Right cardiac atrium (tissue), 5 donors: ENCODE measurements at regions not wholly inside any gene's neighbourhood (a gene's known extent, or its start where the extent isn't known, plus 50 kb on each side); places are given as distances from the start of the nearest gene placed in this dataset.
"Not testable (repeated sequence)": the region's sequence is repeated elsewhere in the genome, so short reads cannot be mapped to it uniquely, and the experiment has no call there.

Source experiments
- ATAC-seq, 2 donors: fragments of 200-7000 bp; cut with Tn5 transposase; one replicate each; pipeline versions ENCODE4 v1.8.0 to v1.9.1; 2020; ENCODE audit warnings: moderate library complexity in 2 of 2, mild to moderate bottlenecking in 1 of 2
- DNase-seq, 3 donors: peaks; one replicate each; pipeline ENCODE4 v3.0.0-alpha.2; 2020
- H3K27ac ChIP-seq: one replicate; pipeline ENCODE4 v1.5.1; 2013; ENCODE audit warnings: mild to moderate bottlenecking, low read length, control low read depth, moderate library complexity
- H3K27me3 ChIP-seq: one replicate; pipeline ENCODE4 v1.6.1; 2013; ENCODE audit not compliant: control insufficient read depth, insufficient read depth
- H3K4me1 ChIP-seq: one replicate; pipeline ENCODE4 v1.6.1; 2013; ENCODE audit warnings: low read length; ENCODE audit not compliant: control insufficient read depth, insufficient read depth
- H3K4me3 ChIP-seq: one replicate; pipeline ENCODE4 v1.5.1; 2013; ENCODE audit warnings: low read length, control low read depth
- H3K9me3 ChIP-seq: one replicate; pipeline ENCODE4 v1.6.1; 2013; ENCODE audit warnings: low read length; ENCODE audit not compliant: control insufficient read depth
- WGBS: extraction: QIAGEN DNeasy Blood & Tissue Kit; methylation state at CpG from one replicate; pipeline ENCODE4 v1.1.7; 2013; 5-methylcytosine and 5-hydroxymethylcytosine counted together
- intact Hi-C, 4 donors: fragments of 100-400 bp; cut with DNase I; formaldehyde crosslinking; loops; one replicate each; pipeline versions ENCODE4 v1.11.0 to v1.14.0; 2022 to 2023
- donor health status: healthy with polysubstance abuse.
- donor health status: DM: no; HTN: yes; CAD: no.
- donor health status: DM: no; HTN: no; CAD: no.
- donor health status: DM: no; HTN: yes; CAD: no; lungs with severe emphysema.
- donor health status: DM: yes; HTN: yes; CAD: no.

DNA sequence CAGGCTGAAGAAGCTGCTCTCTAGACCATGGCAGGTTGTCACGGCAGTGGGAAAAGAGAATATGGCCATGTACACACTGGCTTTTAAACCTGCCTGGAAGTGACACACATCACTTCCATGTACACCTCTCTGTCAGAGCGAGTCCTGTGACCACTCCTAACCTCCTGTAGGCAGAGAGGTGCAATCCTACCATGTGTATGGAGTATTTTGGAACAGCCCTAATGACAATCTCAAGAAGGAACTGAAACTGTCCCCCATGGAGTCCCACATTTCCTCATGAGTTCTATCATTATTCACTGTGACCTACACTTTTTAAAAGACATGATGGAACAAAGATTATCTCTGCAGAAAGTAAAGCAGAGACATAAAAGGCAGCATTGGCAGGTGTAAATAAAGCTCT, 153.4 kb upstream of the PFN2 start:
- DNase-seq, result no peak
- Histone ChIP-seq H3K9me3 (peaks cover 2% of the 10 kb centered on the region), H3K27me3 (no peaks in the 10 kb centered on the region), H3K4me1 (no peaks in the 10 kb centered on the region), H3K4me3 (no peak overlapping the region), H3K27ac (no peak overlapping the region)
- no peak for ATAC-seq
- WGBS, result 92% methylated on average over 2 of the region's 2 CpGs
- intact Hi-C loops, result no loop called here

DNA sequence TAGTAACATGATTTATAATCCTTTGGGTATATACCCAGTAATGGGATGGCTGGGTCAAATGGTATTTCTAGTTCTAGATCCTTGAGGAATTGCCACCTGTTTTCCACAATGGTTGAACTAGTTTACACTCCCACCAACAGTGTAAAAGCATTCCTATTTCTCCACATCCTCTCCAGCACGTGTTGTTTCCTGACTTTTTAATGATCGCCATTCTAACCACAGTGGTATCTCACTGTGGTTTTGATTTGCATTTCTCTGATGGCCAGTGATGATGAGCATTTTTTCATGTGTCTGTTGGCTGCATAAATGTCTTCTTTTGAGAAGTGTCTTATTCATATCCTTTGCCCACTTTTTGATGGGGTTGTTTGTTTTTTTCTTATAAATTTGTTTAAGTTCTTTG, 152.6 kb upstream of the PFN2 start:
- H3K9me3 ChIP-seq, H3K27me3 ChIP-seq, H3K4me3 ChIP-seq, H3K4me1 ChIP-seq, intact Hi-C loops, DNase-seq, H3K27ac ChIP-seq, ATAC-seq: not testable (repeated sequence)
- WGBS, result 71% methylated on average over 2 of the region's 2 CpGs

- no peak overlapping the region for H3K27ac ChIP-seq
- H3K27me3 ChIP-seq, result no peaks in the 10 kb centered on the region
- no peak overlapping the region for H3K4me3 ChIP-seq
- ATAC-seq (no peak), DNase-seq (no peak)
- H3K4me1 ChIP-seq, result no peaks in the 10 kb centered on the region
- WGBS, result 81% methylated on average over 1 of the region's 1 CpG
- peaks cover 2% of the 10 kb centered on the region for H3K9me3 ChIP-seq
- intact Hi-C loops, result no loop called here
Measured at GRCh38 chr3:150118219-150118618, 147.5 kb upstream of the PFN2 start.

DNA sequence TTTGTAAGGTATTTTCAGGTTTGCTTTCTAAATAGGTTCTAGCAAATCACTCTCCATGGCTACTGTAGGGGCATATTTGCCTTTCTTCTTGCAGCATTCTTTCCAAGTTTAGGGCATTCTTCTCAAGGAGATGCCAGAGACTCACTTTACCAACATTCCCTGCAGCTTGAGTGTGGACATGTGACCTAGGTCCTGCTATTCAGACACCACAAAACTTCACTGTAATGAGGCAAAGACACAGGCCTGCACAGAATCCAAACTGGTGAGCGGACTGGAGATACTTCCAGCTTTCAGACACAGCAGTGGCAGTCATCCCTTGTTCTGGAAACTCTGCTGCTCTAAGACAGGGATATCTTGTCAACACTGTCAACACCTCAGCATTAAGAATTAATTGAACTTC, 146.4 kb upstream of the PFN2 start:
- DNase-seq (no peak), ATAC-seq (no peak)
- Histone ChIP-seq H3K27ac (no peak overlapping the region), H3K9me3 (no peaks in the 10 kb centered on the region), H3K4me3 (no peak overlapping the region), H3K27me3 (no peaks in the 10 kb centered on the region), H3K4me1 (no peaks in the 10 kb centered on the region)
- intact Hi-C loops, result no loop called here
- 91% methylated on average over 1 of the region's 1 CpG for WGBS

DNA sequence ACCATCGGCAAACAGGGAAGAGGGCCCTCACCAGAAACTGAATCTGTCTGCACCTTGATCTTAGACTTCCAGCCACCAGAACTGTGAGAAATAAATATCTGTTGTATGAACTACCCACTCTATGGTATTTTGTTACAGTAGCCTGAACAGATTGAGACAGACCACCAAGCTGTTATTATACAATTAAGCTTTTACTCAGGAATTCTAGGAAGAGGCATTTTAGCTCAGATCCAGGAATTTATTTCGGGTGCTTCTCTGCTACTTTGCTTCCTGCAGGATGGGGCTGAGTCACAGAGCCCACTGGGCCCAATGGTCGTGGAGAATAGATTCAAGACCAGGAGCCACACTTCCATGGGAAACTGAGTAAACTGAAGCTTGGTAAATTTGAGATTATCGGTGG, 145.5 kb upstream of the PFN2 start:
- no peak overlapping the region for H3K27ac ChIP-seq
- no peaks in the 10 kb centered on the region for H3K4me1 ChIP-seq
- 62% methylated on average over 4 of the region's 4 CpGs for WGBS
- DNase-seq (no peak), ATAC-seq (no peak)
- intact Hi-C loops, result no loop called here
- H3K9me3 ChIP-seq, result no peaks in the 10 kb centered on the region
- no peaks in the 10 kb centered on the region for H3K27me3 ChIP-seq
- H3K4me3 ChIP-seq, result no peak overlapping the region

GRCh38 chr3:150114873-150115540, 144.3 kb upstream of the PFN2 start:
- WGBS, result 70% methylated on average over 3 of the region's 3 CpGs
- Histone ChIP-seq H3K9me3 (no peaks in the 10 kb centered on the region), H3K4me3 (no peak overlapping the region), H3K27me3 (no peaks in the 10 kb centered on the region), H3K4me1 (no peaks in the 10 kb centered on the region), H3K27ac (no peak overlapping the region)
- DNase-seq (no peak), ATAC-seq (no peak)
- intact Hi-C loops, result no loop called here

DNA sequence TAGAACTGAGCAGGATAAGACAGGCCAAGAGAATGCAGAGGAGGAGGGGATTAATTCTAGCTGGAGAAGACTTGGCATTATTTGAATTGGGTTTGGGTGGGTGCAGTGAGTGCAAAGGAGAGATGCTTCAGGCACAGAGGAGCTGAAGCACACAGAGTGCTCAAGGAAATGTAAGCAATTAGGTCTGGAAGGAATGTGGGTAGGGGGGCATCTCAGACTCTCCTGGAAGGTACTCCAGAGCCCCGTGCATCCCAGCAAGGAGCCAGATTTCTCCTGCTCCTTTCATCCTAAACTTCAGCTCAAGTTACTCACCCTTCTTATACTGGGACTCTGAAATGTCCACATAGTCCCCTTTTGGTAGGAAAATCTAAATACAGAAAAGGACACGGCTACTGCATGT, 143.6 kb upstream of the PFN2 start:
- Histone ChIP-seq H3K27ac (no peak overlapping the region), H3K9me3 (no peaks in the 10 kb centered on the region), H3K4me3 (no peak overlapping the region), H3K4me1 (no peaks in the 10 kb centered on the region), H3K27me3 (no peaks in the 10 kb centered on the region)
- DNase-seq (no peak), ATAC-seq (no peak)
- 71% methylated on average over 2 of the region's 2 CpGs for WGBS
- intact Hi-C loops, result no loop called here

DNA sequence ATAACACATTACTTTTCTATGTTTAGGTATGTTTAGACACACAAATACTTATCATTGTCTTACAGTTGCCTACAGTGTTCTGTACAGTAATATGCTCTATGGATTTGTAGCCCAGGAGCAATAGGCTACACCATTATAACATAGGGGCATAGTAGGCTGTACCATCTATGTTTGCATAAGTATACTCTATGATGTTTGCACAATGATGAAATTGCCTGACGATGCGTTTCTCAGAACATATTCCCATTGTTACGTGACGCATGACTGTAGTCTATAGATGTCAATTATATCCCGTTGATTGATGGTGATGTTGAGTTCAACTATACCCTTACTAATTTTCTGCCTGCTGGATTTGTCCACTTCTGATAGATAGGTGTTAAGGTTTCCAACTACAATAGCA, 139.4 kb upstream of the PFN2 start:
- no peak overlapping the region for H3K4me3 ChIP-seq
- intact Hi-C loops, result no loop called here
- no peaks in the 10 kb centered on the region for H3K9me3 ChIP-seq
- DNase-seq (no peak), ATAC-seq (no peak)
- no peaks in the 10 kb centered on the region for H3K4me1 ChIP-seq
- no peaks in the 10 kb centered on the region for H3K27me3 ChIP-seq
- 97% methylated on average over 5 of the region's 5 CpGs for WGBS
- no peak overlapping the region for H3K27ac ChIP-seq

DNA sequence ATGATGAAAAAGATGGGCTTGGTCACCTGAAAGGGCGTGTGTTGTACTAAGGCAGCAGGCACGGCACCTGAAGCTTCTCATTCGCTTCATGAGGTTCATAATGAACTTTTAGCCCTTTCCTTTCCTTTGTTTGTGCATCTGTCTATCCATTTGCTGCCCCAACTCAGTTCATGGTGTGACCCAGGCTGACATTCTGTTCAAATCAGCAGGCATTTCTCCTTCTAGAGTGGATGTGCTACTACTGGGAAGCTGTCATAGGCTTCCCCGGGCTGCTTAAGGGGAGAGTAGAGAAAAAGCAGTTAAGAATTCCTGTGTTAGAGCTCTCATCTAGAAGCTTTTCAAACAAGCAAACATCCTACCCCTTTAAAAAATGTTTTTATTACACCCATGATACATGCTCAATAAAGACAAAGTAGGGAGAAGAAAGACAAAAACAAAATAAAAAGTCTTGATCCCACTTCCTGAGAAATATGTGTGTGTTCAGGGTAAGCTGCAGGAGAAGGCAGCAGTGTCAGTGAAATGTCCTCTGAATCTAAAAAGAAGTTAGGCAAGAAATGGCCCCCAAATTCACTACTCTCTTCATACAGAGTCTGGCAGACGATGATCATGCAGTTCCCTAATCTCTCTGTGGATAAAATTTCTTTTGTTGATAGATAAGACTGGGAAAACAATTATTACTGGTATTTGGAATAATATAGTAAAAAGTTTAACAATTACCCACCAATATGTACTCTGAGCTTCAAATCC, 136.9 kb upstream of the PFN2 start:
- no peak overlapping the region for H3K27ac ChIP-seq
- ATAC-seq (no peak), DNase-seq (no peak)
- WGBS, result 70% methylated on average over 5 of the region's 5 CpGs
- H3K9me3 ChIP-seq, result no peaks in the 10 kb centered on the region
- H3K4me3 ChIP-seq, result no peak overlapping the region
- intact Hi-C loops, result no loop called here
- H3K4me1 ChIP-seq, result no peaks in the 10 kb centered on the region
- H3K27me3 ChIP-seq, result no peaks in the 10 kb centered on the region

DNA sequence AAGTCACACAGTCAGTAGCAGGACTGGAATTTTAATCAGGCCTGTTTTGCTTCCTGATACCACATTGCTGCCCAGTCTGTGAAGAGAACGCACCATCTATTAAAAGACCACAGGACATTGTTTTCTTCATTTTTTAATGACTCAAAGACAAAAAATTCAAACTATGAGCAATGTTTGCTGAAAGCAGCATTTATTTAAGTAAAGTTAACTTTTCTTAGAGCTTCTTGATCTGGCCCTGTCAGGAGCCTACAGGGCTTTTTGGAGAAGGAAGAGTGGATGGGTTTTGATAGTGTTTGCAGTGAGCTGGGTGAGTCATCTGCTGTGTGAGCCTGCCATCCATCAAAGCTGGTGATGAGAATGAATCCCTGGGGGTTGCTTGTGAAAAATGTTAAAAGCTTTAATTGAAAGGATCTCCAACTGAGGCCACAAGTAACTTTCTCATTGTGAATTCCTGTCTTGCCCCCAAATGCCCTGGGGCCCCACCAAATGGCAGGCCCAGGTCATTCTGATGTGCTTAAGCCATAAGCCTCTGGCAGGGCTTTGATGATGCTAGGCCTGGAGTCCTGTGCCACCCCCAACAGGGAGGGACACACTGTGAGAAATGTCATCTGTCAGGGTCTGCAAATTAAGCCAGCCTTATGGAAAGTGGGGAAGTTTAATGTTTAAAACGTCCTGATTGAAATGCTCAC, 136.2 kb upstream of the PFN2 start:
- DNase-seq (peak in 1 of 3 donors; percentile 12), ATAC-seq (peak; percentile 47 to 54)
- H3K4me1 ChIP-seq, result no peaks in the 10 kb centered on the region
- H3K4me3 ChIP-seq, result no peak overlapping the region
- H3K27me3 ChIP-seq, result no peaks in the 10 kb centered on the region
- H3K9me3 ChIP-seq, result no peaks in the 10 kb centered on the region
- WGBS, result 58% methylated on average over 2 of the region's 2 CpGs
- intact Hi-C loops, result no loop called here
- no peak overlapping the region for H3K27ac ChIP-seq

GRCh38 chr3:150105886-150106612, 135.4 kb upstream of the PFN2 start:
- no peaks in the 10 kb centered on the region for H3K9me3 ChIP-seq
- H3K4me3 ChIP-seq, result no peak overlapping the region
- H3K4me1 ChIP-seq, result no peaks in the 10 kb centered on the region
- no peaks in the 10 kb centered on the region for H3K27me3 ChIP-seq
- DNase-seq (no peak), ATAC-seq (no peak)
- 85% methylated on average over 7 of the region's 7 CpGs for WGBS
- intact Hi-C loops, result no loop called here
- H3K27ac ChIP-seq, result no peak overlapping the region
